Limb (tissue), 2 donors: ENCODE measurements at regions not wholly inside any gene's neighbourhood (a gene's known extent, or its start where the extent isn't known, plus 50 kb on each side); places are given as distances from the start of the nearest gene placed in this dataset.
"Not testable (repeated sequence)": the region's sequence is repeated elsewhere in the genome, so short reads cannot be mapped to it uniquely, and the experiment has no call there.

Experiments used
- DNase-seq, 2 donors: peaks; one replicate each; pipeline ENCODE4 v3.0.0-alpha.2; 2016; ENCODE audit errors: extremely low spot score in 2 of 2

GRCh38 chr12:116360579-116361413 is 83.3 kb upstream of the MED13L start:
- no peak for DNase-seq

- DNase-seq, result peak; percentile 58 to 59
Observed at GRCh38 chr12:116361414-116362223, 84.1 kb upstream of the MED13L start.

- no peak for DNase-seq
Observed at GRCh38 chr12:116365114-116365513, 87.6 kb upstream of the MED13L start.

GRCh38 chr12:116365606-116366455 is 88.3 kb upstream of the MED13L start:
- no peak for DNase-seq

- DNase-seq, result no peak
Observed at GRCh38 chr12:116366456-116366776, 88.9 kb upstream of the MED13L start.

- DNase-seq, result no peak
Observed at GRCh38 chr12:116366824-116367223, 89.3 kb upstream of the MED13L start.

GRCh38 chr12:116368196-116369194 is 91.0 kb upstream of the MED13L start:
- DNase-seq, result no peak

GRCh38 chr12:116370004-116370404 is 92.5 kb upstream of the MED13L start:
- no peak for DNase-seq

- DNase-seq, result no peak
Observed at GRCh38 chr12:116370886-116371580, 93.5 kb upstream of the MED13L start.

GRCh38 chr12:116372815-116373214 is 95.3 kb upstream of the MED13L start:
- no peak for DNase-seq

- no peak for DNase-seq
Observed at GRCh38 chr12:116373572-116374206, 96.2 kb upstream of the MED13L start.

GRCh38 chr12:116374207-116374606 is 96.7 kb upstream of the MED13L start:
- DNase-seq, result no peak

- DNase-seq, result no peak
Observed at GRCh38 chr12:116375278-116375842, 97.9 kb upstream of the MED13L start.

- DNase-seq, result no peak
Observed at GRCh38 chr12:116376354-116377193, 99.1 kb upstream of the MED13L start.

- not testable (repeated sequence) for DNase-seq
Observed at GRCh38 chr12:116377194-116377571, 99.7 kb upstream of the MED13L start.

- no peak for DNase-seq
Observed at GRCh38 chr12:116378002-116378401, 100.5 kb upstream of the MED13L start.

- DNase-seq, result no peak
Observed at GRCh38 chr12:116380108-116380507, 102.6 kb upstream of the MED13L start.

- not testable (repeated sequence) for DNase-seq
Observed at GRCh38 chr12:116380740-116381139, 103.2 kb upstream of the MED13L start.
